Hepatocyte (in vitro differentiated cells): ENCODE measurements at regions not wholly inside any gene's neighbourhood (a gene's known extent, or its start where the extent isn't known, plus 50 kb on each side); places are given as distances from the start of the nearest gene placed in this dataset.

Experiments used
- DNase-seq: peaks from one replicate; pipeline ENCODE4 v3.0.0-alpha.2; 2016; ENCODE audit warnings: low spot score
- H2AFZ ChIP-seq: fragments of 200-600 bp; sonication (generic); 2 replicates; pipeline ENCODE4 v1.6.0; 2016; ENCODE audit warnings: antibody characterized with exemption, mild to moderate bottlenecking
- H3K27ac ChIP-seq: fragments of 200-600 bp; sonication (generic); 2 replicates; pipeline ENCODE4 v1.5.1; 2016; ENCODE audit warnings: mild to moderate bottlenecking
- H3K27me3 ChIP-seq: fragments of 200-600 bp; sonication (generic); 2 replicates; pipeline ENCODE4 v1.6.1; 2016
- H3K36me3 ChIP-seq: fragments of 200-600 bp; sonication (generic); replicated peaks from 2 replicates; pipeline ENCODE4 v1.5.1; 2016; ENCODE audit warnings: low read depth; ENCODE audit not compliant: insufficient read depth
- H3K4me1 ChIP-seq: fragments of 200-600 bp; sonication (generic); 2 replicates; pipeline ENCODE4 v1.5.1; 2016; ENCODE audit warnings: mild to moderate bottlenecking, moderate library complexity; ENCODE audit not compliant: insufficient read depth
- H3K4me2 ChIP-seq: fragments of 200-600 bp; sonication (generic); 2 replicates; pipeline ENCODE4 v1.6.0; 2016
- H3K4me3 ChIP-seq: fragments of 200-600 bp; sonication (generic); 2 replicates; pipeline ENCODE4 v1.5.1; 2016; ENCODE audit warnings: mild to moderate bottlenecking
- H3K79me2 ChIP-seq: fragments of 200-600 bp; sonication (generic); 2 replicates; pipeline ENCODE4 v1.6.0; 2017; ENCODE audit warnings: mild to moderate bottlenecking
- H3K9me2 ChIP-seq: fragments of 200-600 bp; sonication (generic); replicated peaks from 2 replicates; pipeline ENCODE4 v1.6.0; 2017; ENCODE audit warnings: mild to moderate bottlenecking; ENCODE audit not compliant: insufficient read depth
- H3K9me3 ChIP-seq: fragments of 200-600 bp; sonication (generic); 2 replicates; pipeline ENCODE4 v1.5.1; 2016; ENCODE audit warnings: low read depth, mild to moderate bottlenecking
- H4K20me1 ChIP-seq: fragments of 200-600 bp; sonication (generic); 2 replicates; pipeline ENCODE4 v1.6.0; 2016; ENCODE audit warnings: mild to moderate bottlenecking; ENCODE audit not compliant: insufficient read depth, poor library complexity, severe bottlenecking
- EZH2 ChIP-seq: fragments of 200-600 bp; sonication (generic); IDR thresholded peaks from 2 replicates; pipeline ENCODE4 v1.6.1; 2016; ENCODE audit warnings: antibody characterized with exemption, mild to moderate bottlenecking, borderline replicate concordance
- EZH2phosphoT487 ChIP-seq: fragments of 200-600 bp; sonication (generic); IDR thresholded peaks from one replicate; pipeline ENCODE4 v1.6.1; 2018; ENCODE audit warnings: antibody characterized with exemption, mild to moderate bottlenecking, low read depth, moderate library complexity; ENCODE audit not compliant: unreplicated experiment, severe bottlenecking
- WGBS: methylation state at CpG from one replicate; pipeline ENCODE4 v1.1.6; 2016; ENCODE audit warnings: low lambda C conversion rate; ENCODE audit errors: missing lambda C conversion rate; 5-methylcytosine and 5-hydroxymethylcytosine counted together
- TF ChIP-seq, protein P1 (sequence below): fragments of 200-600 bp; sonication (generic); IDR thresholded peaks from 2 replicates; pipeline ENCODE4 v1.5.1; 2016; ENCODE audit warnings: antibody characterized with exemption, mild to moderate bottlenecking; ENCODE audit not compliant: poor library complexity

DNA sequence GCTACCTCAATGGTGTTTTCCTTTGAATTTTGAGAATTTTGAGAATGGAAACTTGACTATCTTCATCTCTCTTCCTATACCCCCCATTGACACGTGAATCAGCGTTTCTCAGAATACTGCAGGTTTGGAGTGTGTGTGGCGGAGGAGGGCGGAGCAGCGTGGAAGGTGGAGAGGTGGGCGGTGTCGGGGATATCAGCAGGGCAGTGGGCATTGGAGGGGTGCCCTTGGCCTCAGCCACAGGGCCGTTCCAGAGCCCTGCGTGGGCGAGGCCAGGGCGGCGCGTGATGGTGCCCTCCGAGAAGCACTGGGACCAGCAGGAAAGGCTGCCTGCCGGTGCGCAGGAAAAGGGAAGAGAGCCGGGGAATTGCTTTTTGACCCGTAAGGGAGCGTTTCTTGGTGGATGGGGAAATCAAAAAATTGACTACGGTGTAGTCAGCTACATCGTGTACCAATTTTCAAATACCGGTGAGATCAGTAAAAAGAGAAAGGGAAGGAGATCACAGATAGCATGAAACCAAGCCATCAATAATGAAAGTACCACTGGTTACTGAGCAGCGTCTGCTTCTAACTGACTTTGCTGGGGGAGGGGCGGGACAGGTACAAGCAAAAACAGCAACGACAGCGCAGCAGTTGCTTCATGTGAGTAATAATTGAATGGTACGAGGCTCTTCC is 82.7 kb upstream of the DUSP22 start:
- TF ChIP-seq EZH2phosphoT487 (no peak), EZH2 (no peak)
- TF ChIP-seq, protein P1, sequence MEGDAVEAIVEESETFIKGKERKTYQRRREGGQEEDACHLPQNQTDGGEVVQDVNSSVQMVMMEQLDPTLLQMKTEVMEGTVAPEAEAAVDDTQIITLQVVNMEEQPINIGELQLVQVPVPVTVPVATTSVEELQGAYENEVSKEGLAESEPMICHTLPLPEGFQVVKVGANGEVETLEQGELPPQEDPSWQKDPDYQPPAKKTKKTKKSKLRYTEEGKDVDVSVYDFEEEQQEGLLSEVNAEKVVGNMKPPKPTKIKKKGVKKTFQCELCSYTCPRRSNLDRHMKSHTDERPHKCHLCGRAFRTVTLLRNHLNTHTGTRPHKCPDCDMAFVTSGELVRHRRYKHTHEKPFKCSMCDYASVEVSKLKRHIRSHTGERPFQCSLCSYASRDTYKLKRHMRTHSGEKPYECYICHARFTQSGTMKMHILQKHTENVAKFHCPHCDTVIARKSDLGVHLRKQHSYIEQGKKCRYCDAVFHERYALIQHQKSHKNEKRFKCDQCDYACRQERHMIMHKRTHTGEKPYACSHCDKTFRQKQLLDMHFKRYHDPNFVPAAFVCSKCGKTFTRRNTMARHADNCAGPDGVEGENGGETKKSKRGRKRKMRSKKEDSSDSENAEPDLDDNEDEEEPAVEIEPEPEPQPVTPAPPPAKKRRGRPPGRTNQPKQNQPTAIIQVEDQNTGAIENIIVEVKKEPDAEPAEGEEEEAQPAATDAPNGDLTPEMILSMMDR, result no peak
- 91% methylated on average over 27 of the region's 27 CpGs for WGBS
- Histone ChIP-seq H3K27me3 (peaks cover 17% of the 10 kb centered on the region), H4K20me1 (no peaks in the 10 kb centered on the region), H3K4me2 (no peak overlapping the region), H3K36me3 (no peaks in the 10 kb centered on the region), H3K4me1 (no peaks in the 10 kb centered on the region), H2AFZ (no peak overlapping the region), H3K9me2 (no peaks in the 10 kb centered on the region), H3K27ac (no peak overlapping the region), H3K4me3 (no peak overlapping the region), H3K79me2 (no peaks in the 10 kb centered on the region), H3K9me3 (no peaks in the 10 kb centered on the region)
- DNase-seq, result no peak

DNA sequence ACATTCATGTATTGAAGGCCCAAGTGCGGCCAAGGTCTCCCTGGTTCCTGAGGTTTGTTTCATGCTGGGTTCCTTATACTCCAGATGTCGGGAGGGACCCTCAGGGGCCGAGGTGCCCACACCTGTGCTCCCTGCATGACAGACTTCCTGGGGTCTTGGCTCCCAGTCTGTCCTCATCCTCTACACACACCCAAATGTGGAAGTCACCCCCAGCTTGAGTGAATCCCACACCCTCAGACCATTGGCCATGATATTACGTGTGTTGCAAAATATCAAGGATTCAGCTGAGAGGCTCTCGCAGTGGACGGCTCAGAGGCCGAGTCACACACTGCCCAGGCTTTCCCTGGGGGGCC is 82.2 kb upstream of the DUSP22 start:
- Histone ChIP-seq H3K27me3 (peaks cover 17% of the 10 kb centered on the region), H2AFZ (no peak overlapping the region), H3K9me3 (no peaks in the 10 kb centered on the region), H3K4me3 (no peak overlapping the region), H3K27ac (no peak overlapping the region), H4K20me1 (no peaks in the 10 kb centered on the region), H3K4me1 (no peaks in the 10 kb centered on the region), H3K79me2 (no peaks in the 10 kb centered on the region), H3K9me2 (no peaks in the 10 kb centered on the region), H3K4me2 (no peak overlapping the region), H3K36me3 (no peaks in the 10 kb centered on the region)
- TF ChIP-seq EZH2 (no peak), EZH2phosphoT487 (no peak)
- TF ChIP-seq, protein P1, result no peak
- no peak for DNase-seq
- WGBS, result 88% methylated on average over 7 of the region's 7 CpGs

DNA sequence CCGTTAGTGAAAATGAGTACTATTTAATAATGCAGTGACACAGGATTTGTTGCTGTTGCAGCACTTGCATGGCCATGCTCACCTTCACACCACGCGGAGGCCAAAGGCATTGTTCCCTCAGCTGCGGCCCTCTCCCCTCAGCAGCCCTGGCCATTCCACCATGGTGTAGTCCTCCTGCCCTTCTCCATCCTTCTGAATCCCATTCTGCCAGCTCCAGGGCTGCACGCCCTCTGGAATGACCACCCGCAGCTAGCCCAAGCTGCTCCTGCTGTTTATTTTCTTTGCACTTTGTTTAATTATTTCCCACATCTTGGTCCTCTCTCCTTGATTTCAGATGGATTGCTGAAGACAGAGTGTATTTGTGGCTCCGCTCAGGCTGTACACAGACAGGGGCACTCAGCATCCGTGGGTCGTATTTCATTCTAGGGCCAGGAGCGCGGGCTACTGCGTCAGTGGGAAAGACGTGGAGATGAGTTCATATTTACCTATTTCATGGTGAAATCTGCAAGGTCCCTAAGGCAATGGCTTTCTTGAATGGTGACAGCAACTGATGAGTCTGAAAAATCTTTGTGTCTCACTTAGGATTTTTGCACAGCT is 81.4 kb upstream of the DUSP22 start:
- no peaks in the 10 kb centered on the region for H3K79me2 ChIP-seq
- no peak overlapping the region for H2AFZ ChIP-seq
- H3K4me2 ChIP-seq, result no peak overlapping the region
- H3K27me3 ChIP-seq, result peaks cover 17% of the 10 kb centered on the region
- H3K27ac ChIP-seq, result no peak overlapping the region
- TF ChIP-seq EZH2 (no peak), EZH2phosphoT487 (no peak)
- TF ChIP-seq, protein P1, result no peak
- H3K9me2 ChIP-seq, result no peaks in the 10 kb centered on the region
- WGBS, result 75% methylated on average over 13 of the region's 13 CpGs
- DNase-seq, result no peak
- H3K4me3 ChIP-seq, result no peak overlapping the region
- H4K20me1 ChIP-seq, result no peaks in the 10 kb centered on the region
- H3K9me3 ChIP-seq, result no peaks in the 10 kb centered on the region
- no peaks in the 10 kb centered on the region for H3K4me1 ChIP-seq
- H3K36me3 ChIP-seq, result no peaks in the 10 kb centered on the region
